ENCODE measurements at regions not wholly inside any gene's neighbourhood (a gene's known extent, or its start where the extent isn't known, plus 50 kb on each side); places are given as distances from the start of the nearest gene placed in this dataset.

DNA sequence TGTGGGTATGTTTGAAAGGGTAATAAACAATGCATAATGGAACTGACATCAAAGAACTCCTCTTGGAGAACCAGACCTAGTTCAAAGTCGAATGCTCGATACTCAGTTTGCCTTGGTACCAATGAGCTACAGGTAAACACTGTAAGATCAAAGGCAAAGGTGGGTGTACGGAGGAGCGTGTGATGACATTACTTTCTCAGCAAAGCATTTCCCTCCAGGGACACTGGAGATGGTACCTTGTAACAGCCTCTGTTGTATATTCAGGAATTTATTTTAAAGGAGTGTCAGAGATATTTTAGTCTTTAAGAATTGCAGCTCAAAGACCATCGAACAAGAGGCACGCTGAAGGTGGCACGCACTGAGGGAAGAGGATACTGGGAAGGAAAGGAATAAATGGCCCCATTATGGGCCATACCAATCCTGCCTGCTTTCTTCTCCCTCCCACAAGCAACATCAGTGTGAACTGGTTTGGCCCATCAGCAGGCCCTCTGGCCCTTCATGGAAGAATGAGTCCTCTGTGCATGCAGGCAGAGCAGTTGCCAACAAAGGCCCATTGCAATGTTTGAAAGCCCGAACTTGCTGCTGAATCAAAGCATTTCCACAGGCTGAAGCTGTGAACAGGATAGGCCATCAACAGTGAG lies 410.2 kb downstream of the ACTL7B start:
- TF ChIP-seq, protein P1, sequence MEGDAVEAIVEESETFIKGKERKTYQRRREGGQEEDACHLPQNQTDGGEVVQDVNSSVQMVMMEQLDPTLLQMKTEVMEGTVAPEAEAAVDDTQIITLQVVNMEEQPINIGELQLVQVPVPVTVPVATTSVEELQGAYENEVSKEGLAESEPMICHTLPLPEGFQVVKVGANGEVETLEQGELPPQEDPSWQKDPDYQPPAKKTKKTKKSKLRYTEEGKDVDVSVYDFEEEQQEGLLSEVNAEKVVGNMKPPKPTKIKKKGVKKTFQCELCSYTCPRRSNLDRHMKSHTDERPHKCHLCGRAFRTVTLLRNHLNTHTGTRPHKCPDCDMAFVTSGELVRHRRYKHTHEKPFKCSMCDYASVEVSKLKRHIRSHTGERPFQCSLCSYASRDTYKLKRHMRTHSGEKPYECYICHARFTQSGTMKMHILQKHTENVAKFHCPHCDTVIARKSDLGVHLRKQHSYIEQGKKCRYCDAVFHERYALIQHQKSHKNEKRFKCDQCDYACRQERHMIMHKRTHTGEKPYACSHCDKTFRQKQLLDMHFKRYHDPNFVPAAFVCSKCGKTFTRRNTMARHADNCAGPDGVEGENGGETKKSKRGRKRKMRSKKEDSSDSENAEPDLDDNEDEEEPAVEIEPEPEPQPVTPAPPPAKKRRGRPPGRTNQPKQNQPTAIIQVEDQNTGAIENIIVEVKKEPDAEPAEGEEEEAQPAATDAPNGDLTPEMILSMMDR (IDR thresholded peaks at IDR 0.05): no peak

DNA sequence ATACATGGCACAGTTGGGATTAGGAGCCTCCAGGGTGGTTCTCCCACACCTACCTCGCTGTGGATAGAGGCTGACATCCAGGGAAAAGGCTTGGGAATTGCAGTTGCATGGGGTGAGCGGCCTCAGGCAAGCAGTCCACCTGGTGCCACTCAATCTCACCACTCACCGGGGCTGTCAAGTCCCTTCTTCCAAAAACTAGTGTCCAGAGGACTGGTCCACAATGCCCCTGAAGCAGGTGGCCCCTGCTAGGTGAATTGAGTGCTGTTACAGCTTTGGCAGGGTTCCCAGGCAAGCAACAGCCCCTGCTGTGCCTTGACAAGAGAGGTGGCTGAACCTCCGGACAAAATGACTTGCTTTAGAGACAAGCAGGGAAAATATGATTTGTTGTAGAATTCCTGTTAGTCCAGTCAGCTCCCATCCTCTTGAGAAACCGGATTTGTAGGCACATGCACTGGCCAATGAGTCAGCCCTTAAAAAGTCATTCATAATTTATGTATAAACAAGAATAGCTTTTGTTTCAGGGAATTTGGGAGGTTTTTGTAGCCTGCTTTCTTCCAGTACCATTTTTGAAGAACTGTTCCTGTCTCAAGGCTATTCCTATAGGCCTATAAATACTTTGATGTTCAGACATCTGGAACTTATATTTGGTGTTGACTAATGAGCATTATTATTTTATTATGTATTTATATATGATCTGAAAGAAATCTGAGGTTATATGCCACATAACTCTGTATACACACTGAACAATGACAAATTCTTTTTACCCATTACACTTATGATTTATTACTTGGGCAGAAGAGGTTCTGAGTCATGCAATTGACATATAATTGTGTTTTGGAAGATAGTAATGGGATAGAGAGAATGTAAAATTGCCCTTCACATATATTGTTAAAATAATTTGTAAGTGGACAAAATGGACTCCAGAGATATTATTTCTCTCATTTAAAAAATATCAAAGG lies 411.1 kb downstream of the ACTL7B start:
- TF ChIP-seq, protein P1 (IDR thresholded peaks at IDR 0.05): no peak

DNA sequence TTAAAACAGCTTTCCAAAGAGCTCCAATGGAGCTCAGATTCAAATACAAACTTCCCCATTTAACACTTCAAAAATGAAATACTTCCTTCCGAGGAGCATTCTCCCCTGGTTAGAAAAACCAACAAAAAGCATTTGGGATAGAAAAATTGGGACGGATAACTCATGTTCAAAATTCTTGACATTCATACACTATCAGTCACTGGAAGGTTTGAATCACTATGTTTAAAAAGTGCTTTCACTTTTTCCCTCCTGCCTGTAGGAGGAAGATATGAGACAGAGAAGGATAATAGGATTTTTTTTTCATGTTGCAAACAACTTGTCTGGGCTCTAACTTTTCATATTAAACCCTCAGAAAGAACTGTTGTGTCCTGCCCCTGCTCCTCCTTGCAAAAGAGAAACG lies 412.0 kb downstream of the ACTL7B start:
- TF ChIP-seq, protein P1 (IDR thresholded peaks at IDR 0.05): no peak

DNA sequence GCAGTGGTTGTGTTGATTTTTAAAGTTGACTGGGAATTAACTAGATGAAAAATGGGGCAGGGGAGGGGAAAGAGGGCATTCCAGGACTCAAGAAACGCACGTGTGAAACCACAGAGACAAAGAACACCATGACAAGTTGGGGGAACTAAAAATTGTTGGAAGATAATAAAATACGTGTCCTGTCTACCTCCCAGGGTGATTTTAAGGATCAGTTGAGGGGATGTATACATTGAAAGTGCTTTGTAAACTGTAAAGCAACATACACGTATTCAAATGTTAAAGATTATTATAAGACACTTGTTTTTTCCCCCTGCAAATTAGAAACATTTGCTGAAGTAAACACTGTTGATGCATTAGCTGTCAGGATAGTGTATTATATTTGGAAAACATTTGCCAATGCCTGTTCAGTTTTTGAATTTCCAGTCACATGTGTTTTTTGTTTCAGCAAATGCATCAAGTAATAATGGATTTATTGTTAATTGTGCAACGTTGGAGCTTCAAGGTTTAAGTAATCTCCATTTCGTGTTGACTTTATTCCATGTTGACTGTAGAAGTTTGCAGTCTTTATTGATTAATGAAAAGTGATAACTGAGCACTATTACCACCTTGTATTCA lies 412.7 kb downstream of the ACTL7B start:
- TF ChIP-seq, protein P1 (IDR thresholded peaks at IDR 0.05): no peak

DNA sequence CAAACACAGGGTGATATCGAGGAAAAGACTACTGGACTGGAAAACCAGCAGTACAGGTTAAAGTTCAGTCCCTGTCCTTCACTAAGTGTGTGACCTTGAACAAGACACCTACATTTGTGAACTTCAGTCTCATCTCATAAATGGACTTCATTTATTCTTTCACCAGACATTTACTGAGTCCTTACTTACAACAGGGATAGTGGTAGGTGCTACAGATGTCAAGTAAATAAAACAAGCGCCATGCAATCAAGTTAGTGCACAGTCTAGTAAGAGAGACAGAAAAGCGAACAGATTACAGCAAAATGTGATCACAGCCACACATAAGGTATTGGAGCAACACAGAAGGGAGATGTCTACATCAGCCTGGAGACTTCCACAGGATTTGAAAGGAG lies 413.2 kb downstream of the ACTL7B start:
- TF ChIP-seq, protein P1 (IDR thresholded peaks at IDR 0.05): no peak

DNA sequence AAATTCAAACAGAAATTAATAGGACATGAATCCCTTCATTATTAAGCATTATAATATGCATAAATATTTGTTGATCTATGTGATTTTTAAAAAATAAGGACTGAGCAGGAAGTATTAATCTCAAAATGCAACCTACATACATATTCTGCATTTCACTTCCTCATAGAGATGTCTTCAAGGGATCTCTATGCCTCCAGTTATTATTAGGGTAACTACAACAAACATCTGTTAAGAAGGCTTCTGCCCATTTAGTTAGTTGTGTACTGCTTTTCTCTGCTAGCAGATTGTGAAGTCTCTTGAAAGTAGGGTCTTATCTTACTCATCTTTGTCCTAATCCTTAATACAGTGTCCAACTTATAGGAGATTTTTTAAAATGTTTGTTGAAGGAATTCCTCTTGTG lies 414.1 kb downstream of the ACTL7B start:
- TF ChIP-seq, protein P1 (IDR thresholded peaks at IDR 0.05): no peak

DNA sequence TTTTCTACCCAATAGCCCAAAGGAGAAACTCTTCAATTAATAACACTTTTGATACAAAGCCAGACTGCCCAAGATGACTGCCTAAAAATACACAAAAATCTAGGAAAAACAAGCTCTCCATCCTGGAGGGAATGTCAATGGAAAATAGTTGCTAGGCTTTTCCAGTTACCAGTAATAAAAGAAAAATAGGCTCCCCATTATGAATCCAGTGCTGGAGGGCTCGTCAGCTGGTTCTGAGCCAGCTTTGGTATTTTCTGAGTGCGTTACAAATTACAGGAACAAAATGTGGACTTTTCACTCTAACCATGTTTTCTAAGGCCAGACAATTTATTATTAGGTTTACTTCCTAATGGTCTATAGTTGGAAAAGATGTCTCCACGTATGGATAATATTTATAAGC lies 414.5 kb downstream of the ACTL7B start:
- TF ChIP-seq, protein P1 (IDR thresholded peaks at IDR 0.05): no peak

All from LNCAP (cell line).